ENCODE measurements at regions not wholly inside any gene's neighbourhood (a gene's known extent, or its start where the extent isn't known, plus 50 kb on each side); places are given as distances from the start of the nearest gene placed in this dataset.
A peak's percentile ranks its signal among the peaks of the same experiment; 100 is the strongest.

GRCh38 chr16:85995541-85996423 lies 96.8 kb downstream of the IRF8 start:
- TF ChIP-seq CTCF (IDR thresholded peaks at IDR 0.05; ENCODE audit: insufficient read depth, low read length, poor library complexity, severe bottlenecking): no peak
- DNase-seq (ENCODE audit: extremely low read depth, insufficient read length): peak; percentile 69
- Histone ChIP-seq H3K27me3 (replicated peaks; ENCODE audit: control insufficient read depth, insufficient read depth, low read length) (no peaks in the 10 kb centered on the region), H3K4me3 (replicated peaks; ENCODE audit: low read depth, low read length) (peak overlapping the region; percentile 46), H3K36me3 (ENCODE audit: control insufficient read depth, insufficient read depth, low read length) (no peaks in the 10 kb centered on the region)

GRCh38 chr16:85996843-85997242 lies 97.9 kb downstream of the IRF8 start:
- no peaks in the 10 kb centered on the region for H3K27me3 ChIP-seq (replicated peaks; ENCODE audit: control insufficient read depth, insufficient read depth, low read length)
- no peaks in the 10 kb centered on the region for H3K36me3 ChIP-seq (ENCODE audit: control insufficient read depth, insufficient read depth, low read length)
- H3K4me3 ChIP-seq (replicated peaks; ENCODE audit: low read depth, low read length): no peak overlapping the region
- TF ChIP-seq CTCF (IDR thresholded peaks at IDR 0.05; ENCODE audit: insufficient read depth, low read length, poor library complexity, severe bottlenecking): no peak
- no peak for DNase-seq (ENCODE audit: extremely low read depth, insufficient read length)

- Histone ChIP-seq H3K4me3 (replicated peaks; ENCODE audit: low read depth, low read length) (no peak overlapping the region), H3K27me3 (replicated peaks; ENCODE audit: control insufficient read depth, insufficient read depth, low read length) (no peaks in the 10 kb centered on the region), H3K36me3 (ENCODE audit: control insufficient read depth, insufficient read depth, low read length) (no peaks in the 10 kb centered on the region)
- DNase-seq (ENCODE audit: extremely low read depth, insufficient read length): no peak
- TF ChIP-seq CTCF (IDR thresholded peaks at IDR 0.05; ENCODE audit: insufficient read depth, low read length, poor library complexity, severe bottlenecking): no peak
Measured at GRCh38 chr16:85998171-85998867, 99.4 kb downstream of the IRF8 start.

GRCh38 chr16:85998868-85999729 lies 100.1 kb downstream of the IRF8 start:
- Histone ChIP-seq H3K4me3 (replicated peaks; ENCODE audit: low read depth, low read length) (no peak overlapping the region), H3K27me3 (replicated peaks; ENCODE audit: control insufficient read depth, insufficient read depth, low read length) (no peaks in the 10 kb centered on the region), H3K36me3 (ENCODE audit: control insufficient read depth, insufficient read depth, low read length) (no peaks in the 10 kb centered on the region)
- TF ChIP-seq CTCF (IDR thresholded peaks at IDR 0.05; ENCODE audit: insufficient read depth, low read length, poor library complexity, severe bottlenecking): no peak
- no peak for DNase-seq (ENCODE audit: extremely low read depth, insufficient read length)

DNA sequence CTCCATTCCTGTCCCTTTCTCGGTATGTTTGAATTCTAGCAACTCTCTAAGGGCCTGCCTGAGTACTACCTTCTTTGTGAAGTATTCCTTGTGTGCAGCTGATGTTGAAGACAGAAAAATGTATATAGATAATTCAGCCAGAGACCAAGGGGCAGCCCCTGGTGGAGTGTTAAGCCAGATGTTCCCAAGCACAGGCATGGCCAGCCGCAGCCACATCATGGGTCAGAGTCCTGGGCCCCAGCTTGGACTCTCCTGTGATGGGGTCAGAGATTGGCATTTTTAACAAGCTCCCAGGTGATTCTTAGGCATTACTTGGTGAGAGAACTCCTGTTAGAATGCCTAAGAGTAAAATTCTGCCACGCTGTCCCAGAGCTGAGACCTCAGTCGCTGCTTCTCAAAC lies 100.8 kb downstream of the IRF8 start:
- no peak for TF ChIP-seq CTCF (IDR thresholded peaks at IDR 0.05; ENCODE audit: insufficient read depth, low read length, poor library complexity, severe bottlenecking)
- Histone ChIP-seq H3K4me3 (replicated peaks; ENCODE audit: low read depth, low read length) (no peak overlapping the region), H3K36me3 (ENCODE audit: control insufficient read depth, insufficient read depth, low read length) (no peaks in the 10 kb centered on the region), H3K27me3 (replicated peaks; ENCODE audit: control insufficient read depth, insufficient read depth, low read length) (no peaks in the 10 kb centered on the region)
- DNase-seq (ENCODE audit: extremely low read depth, insufficient read length): no peak

All from GM06990 (cell line).